ENCODE measurements at regions not wholly inside any gene's neighbourhood (a gene's known extent, or its start where the extent isn't known, plus 50 kb on each side); places are given as distances from the start of the nearest gene placed in this dataset.

- TF ChIP-seq POLR2A (IDR thresholded peaks at IDR 0.05) (no peak), CTCF (IDR thresholded peaks at IDR 0.05) (no peak), EP300 (IDR thresholded peaks at IDR 0.05) (no peak)
Observed at GRCh38 chr16:55255733-55256282, 68.2 kb upstream of the IRX6 start.

Data from tibial nerve (tissue), 4 donors.